ENCODE measurements at regions not wholly inside any gene's neighbourhood (a gene's known extent, or its start where the extent isn't known, plus 50 kb on each side); places are given as distances from the start of the nearest gene placed in this dataset.
"Not testable (repeated sequence)": the region's sequence is repeated elsewhere in the genome, so short reads cannot be mapped to it uniquely, and the experiment has no call there.

DNA sequence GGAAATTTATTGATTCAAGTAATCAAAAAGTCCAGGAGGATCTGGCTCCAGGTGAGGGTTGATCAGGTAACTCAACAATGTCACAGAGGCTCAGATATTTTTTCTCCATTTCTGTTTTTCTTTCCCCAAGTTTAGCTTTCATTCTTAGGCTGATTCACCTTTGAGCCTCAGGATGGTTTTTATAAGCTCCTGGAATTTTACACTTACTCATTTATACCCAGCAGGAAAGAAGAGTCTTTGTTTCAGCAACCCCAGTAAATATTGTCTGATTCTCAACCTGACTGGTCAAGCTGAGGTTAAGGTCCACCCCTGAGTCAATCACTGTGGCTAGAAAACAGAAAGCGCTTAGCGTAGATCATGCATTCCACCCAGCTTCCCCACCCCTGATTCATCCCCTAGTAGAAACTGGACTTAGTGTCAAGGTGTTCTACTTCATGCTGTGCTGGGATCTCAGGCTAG is 500.6 kb downstream of the KIF4B start:
- peak; percentile 27 for DNase-seq (ENCODE audit: low spot score)

DNA sequence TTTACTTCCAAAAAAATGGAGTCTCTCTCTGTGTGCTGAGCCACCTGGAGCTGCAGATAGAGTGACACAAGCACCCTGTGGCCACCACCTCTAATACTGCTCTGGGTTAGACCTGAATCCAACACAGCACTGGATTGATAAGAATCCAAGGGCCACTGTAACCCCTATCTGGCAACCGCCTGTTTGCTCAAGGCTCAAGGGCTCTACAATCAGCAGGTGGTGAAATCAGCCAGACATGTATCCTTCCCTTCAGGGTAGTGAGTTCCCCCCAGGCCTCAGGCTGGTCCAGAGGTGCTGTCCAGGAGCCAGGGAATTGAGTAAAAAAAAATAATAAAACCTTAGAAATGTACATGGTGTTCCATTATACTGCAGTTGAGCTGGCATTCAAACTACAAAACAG is 509.0 kb downstream of the KIF4B start:
- DNase-seq (ENCODE audit: low spot score), result no peak

GRCh38 chr5:155529362-155529761 is 515.8 kb downstream of the KIF4B start:
- DNase-seq (ENCODE audit: low spot score), result no peak

GRCh38 chr5:155530046-155530445 is 516.5 kb downstream of the KIF4B start:
- no peak for DNase-seq (ENCODE audit: low spot score)

- no peak for DNase-seq (ENCODE audit: low spot score)
Measured at GRCh38 chr5:155532621-155533311, 519.2 kb downstream of the KIF4B start.

DNA sequence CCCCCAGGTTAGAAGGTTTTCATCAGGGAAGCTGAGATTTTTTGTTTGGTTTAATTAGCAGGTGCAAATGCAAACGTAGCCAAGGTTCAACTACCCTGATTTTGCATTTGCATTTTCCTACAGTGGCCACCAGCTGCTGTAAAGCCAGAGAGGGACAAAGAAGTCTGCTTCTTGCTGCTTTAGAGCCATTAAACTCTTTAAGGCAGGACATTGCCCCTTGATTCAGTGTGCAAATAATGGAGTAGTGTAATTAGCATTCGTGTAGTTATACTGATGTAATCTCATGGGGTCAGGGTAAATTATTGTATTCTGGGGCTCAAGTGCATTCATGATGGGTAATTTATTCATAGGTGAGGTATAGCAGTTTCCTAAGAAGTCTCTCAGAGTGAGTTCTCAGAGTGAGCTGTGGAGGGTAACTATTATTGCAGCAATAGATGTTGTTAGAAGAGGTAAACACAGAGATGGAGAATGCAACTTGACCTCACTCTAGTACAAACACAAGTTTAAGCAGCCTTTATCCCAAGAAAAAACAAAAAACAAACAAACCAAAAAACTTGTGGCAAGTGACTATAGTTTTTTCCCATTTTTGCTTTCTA is 526.5 kb downstream of the KIF4B start:
- DNase-seq (ENCODE audit: low spot score), result no peak

GRCh38 chr5:155546075-155546474 is 532.5 kb downstream of the KIF4B start:
- DNase-seq (ENCODE audit: low spot score), result no peak

DNA sequence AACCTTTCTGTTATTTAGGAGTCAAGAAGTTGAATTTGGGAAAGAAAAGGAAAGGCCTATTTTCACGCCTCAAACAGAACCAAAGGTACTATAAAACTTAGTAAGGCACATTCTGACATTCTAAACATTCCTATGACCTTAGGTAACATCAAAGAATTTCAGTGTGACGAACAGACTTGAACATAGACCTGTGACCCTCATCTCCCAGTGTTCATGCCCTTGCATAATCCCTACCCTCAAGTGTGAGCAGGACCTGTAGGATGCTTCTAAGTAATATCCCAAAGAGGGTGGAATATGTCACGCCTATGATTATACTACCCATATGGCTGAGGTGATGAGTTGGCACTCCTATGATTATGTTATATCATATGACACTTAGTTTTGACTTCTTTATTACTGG is 540.9 kb downstream of the KIF4B start:
- DNase-seq (ENCODE audit: low spot score), result no peak

- no peak for DNase-seq (ENCODE audit: low spot score)
Measured at GRCh38 chr5:155556222-155556621, 542.7 kb downstream of the KIF4B start.

DNA sequence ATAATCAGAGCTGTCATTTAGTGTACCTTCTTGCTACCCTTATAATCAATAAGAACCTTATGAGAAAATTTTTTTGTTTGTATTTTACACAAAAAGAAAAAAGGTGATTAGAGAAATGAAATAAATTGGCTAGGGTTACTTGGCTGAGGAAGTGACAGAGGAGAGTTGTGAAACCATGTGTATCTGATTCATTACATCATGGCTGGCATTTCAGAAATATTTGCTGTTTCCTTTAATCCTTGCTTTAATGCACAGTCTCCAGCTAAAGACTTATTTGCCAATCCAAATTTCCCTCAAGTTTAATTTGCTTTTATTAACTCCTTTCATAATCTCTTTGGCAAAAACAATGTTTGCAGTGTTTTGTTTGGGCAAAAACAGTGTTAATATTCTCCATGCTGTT is 543.1 kb downstream of the KIF4B start:
- no peak for DNase-seq (ENCODE audit: low spot score)

DNA sequence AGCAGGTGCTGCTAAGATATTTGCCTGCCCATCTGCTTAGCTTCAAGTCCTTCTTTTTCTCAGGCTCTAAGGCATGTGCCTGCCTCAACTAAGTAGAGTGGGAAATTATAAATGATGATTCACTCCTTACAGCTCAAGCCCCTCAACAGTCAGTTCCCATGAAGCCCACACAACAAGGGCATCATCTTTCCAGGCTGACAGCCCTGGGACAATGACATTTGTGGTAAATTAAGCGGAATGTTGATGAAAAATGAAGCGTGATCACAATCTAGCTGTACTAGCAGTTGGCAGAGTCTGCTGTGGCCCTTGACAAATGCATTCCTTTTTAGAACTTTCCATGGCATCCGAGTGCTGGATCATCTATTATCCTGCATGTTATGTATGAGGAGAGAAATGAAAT is 548.6 kb downstream of the KIF4B start:
- no peak for DNase-seq (ENCODE audit: low spot score)

- no peak for DNase-seq (ENCODE audit: low spot score)
Measured at GRCh38 chr5:155564541-155564940, 551.0 kb downstream of the KIF4B start.

DNA sequence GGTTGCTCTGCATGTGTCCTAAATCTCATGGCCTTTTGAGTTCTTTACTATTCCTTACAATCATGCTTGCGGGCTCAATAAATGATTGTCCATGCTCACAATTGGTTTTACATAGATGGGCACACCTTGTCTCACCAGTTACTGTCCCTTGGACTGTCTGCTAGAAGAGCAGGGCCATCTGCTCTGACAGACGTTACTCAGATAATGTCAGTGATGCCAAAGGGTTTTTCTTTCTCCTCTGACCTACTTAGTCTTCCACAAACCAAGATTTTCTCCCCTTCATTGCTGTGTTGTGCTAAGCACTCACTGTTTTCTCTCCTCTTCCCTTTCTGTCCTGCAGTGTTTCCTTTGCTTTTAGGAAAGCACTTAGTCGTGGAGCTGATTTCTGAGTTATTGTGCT is 562.3 kb downstream of the KIF4B start:
- DNase-seq (ENCODE audit: low spot score), result no peak

GRCh38 chr5:155586808-155587207 is 573.3 kb downstream of the KIF4B start:
- DNase-seq (ENCODE audit: low spot score), result not testable (repeated sequence)

- DNase-seq (ENCODE audit: low spot score), result no peak
Measured at GRCh38 chr5:155587458-155587857, 573.9 kb downstream of the KIF4B start.

DNA sequence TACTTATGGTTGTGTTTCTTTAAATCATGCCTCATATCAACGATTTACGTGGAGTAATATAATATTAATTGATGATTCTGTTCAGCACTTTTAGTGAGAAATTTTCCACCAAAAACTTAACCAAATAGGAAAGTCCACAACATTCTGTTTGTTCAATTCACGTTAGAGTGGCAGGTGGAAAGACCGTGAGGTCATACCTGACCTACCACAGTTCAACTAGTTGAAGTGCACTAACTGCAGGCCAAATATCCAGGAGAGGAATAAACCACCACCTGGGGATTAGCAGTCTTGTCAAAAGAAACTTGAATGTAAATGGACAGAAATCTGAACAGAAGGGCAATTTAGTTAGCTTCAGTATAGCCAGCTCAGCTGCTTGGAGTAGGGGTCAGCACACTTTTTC is 577.7 kb downstream of the KIF4B start:
- no peak for DNase-seq (ENCODE audit: low spot score)

DNA sequence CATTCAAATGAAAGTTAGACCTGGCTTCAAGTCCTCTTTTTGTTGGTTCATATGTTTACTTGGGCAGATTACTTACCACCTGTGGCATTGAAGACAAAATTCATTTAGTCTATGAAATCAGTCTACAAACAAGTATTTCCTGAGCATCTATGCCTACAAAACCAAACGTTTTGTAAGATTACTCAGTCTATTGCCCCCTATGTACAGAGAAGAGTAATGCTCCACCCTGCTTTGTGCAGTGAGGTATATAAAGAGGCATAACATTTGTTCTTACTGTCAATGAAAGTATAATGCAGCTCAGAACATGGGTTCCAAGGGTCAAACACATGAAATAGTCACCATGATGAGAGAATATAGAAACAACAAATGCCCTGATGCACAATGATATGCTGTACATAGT is 580.7 kb downstream of the KIF4B start:
- DNase-seq (ENCODE audit: low spot score), result no peak

DNA sequence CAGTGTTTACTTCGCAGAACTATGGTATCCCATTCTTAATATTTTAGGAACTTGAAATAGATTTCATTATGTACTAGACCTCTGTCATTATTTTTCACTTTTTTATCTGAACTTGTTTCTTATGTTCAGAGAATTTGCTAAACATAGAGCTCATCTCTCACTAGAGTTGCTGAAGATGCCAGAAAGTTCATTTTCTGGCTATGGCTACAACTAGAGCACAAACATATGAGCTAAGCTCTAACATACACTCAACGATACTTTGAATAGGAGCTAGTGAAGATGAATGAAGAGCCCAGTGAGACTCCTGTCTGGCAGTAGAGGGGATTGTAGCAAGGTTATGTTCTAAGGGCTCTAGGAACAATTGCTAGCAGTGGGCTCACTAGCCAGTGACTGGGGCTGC is 582.2 kb downstream of the KIF4B start:
- no peak for DNase-seq (ENCODE audit: low spot score)

DNA sequence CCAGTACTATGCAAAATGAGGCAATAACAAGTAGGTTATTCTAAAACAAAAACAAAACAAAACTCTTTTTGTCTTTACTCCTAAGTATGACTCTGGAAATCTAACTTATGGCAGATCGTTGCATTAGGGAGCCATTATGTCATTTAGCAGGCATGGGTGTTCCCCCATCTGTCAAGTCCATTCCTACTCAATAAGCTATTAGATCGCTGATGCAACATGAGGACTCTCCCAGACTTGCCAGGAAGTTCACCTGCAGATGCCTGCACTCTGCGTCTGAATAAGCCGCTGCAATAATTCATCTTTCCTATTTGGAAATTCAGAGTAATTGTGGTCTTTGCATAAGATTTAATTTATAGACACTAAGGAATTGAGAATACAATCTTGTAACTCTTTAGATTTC is 585.0 kb downstream of the KIF4B start:
- DNase-seq (ENCODE audit: low spot score), result no peak

DNA sequence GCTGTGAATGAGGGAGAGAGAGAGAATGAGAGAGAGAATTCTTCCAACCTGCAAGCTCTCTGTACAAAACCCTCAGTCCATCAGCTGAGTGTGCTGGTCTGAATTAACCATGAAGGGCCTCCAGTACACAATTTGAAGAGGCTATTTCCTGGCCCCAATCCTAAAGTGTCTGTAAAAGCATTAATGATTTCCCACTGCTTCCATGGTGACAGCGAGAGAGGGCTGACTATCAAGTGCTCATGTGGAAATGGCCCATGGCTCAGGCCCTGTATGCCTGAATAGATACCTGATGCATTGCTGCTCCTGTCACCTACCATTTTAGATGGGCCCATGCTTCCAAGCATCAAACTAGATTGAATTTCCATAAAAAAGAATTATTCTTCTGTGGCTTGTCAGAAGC is 592.4 kb downstream of the KIF4B start:
- no peak for DNase-seq (ENCODE audit: low spot score)

DNA sequence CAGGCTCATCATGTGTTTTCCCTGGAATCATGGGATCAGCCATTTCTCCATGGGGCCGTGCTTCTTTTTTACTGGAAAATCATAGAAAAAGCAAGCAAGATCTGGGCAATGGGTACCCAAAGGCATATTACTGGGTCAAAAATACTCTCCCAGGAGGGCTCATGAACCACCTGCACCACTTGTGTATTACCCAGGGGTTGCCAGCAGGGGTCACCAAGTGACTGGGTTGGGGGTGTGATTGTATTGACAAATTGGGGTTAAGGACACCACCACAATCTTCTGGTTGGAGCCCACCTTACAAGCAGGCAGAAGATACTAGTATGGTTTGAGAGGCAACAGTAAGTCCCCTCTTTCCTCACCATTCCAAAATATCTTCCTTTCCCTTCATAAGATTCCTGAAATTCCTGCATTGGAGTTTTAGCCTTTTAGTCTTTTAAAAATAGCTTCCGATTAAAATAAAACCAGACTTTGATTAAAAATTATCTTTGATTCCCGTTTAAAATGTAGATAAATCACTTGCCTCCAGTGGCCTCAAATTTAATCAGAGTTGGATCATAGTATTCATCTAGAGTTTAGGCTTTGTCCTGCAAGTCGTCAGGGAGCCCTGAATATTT is 603.3 kb downstream of the KIF4B start:
- peak; percentile 14 for DNase-seq (ENCODE audit: low spot score)

GRCh38 chr5:155619688-155620087 is 606.1 kb downstream of the KIF4B start:
- no peak for DNase-seq (ENCODE audit: low spot score)

GRCh38 chr5:155620821-155621410 is 607.4 kb downstream of the KIF4B start:
- DNase-seq (ENCODE audit: low spot score), result no peak
